Mucosa of descending colon (tissue), 3 donors: ENCODE measurements at regions not wholly inside any gene's neighbourhood (a gene's known extent, or its start where the extent isn't known, plus 50 kb on each side); places are given as distances from the start of the nearest gene placed in this dataset.

ENCODE experiments used
- ATAC-seq: fragments of 200-7000 bp; cut with Tn5 transposase; one replicate; pipeline ENCODE4 v1.9.1; 2020; ENCODE audit warnings: mild to moderate bottlenecking, moderate library complexity
- DNase-seq, 3 donors: peaks; one replicate each; pipeline ENCODE4 v3.0.0-alpha.2; 2020
- H3K36me3 ChIP-seq: fragments of 200-600 bp; one replicate; pipeline ENCODE4 v1.8.0; 2021; ENCODE audit warnings: low read depth, mild to moderate bottlenecking
- H3K4me1 ChIP-seq: fragments of 200-600 bp; one replicate; pipeline ENCODE4 v1.8.0; 2021; ENCODE audit warnings: low read depth, mild to moderate bottlenecking
- H3K4me3 ChIP-seq: fragments of 200-600 bp; one replicate; pipeline ENCODE4 v1.8.0; 2021; ENCODE audit warnings: mild to moderate bottlenecking
- H3K9me3 ChIP-seq: fragments of 200-600 bp; one replicate; pipeline ENCODE4 v1.8.0; 2021; ENCODE audit warnings: mild to moderate bottlenecking
- CTCF ChIP-seq: fragments of 200-600 bp; IDR thresholded peaks from one replicate; pipeline ENCODE4 v1.8.0; 2022; ENCODE audit warnings: antibody characterized with exemption, mild to moderate bottlenecking
- intact Hi-C, 2 donors: fragments of 100-400 bp; cut with DNase I in 1 of 2; cut with micrococcal nuclease in 1 of 2; formaldehyde crosslinking; loops; one replicate each; pipeline versions ENCODE4 v1.11.0 to v1.11.1; 2022; cut with DNase I, micrococcal nuclease
- donor health status: DM: no; HTN: no; CAD: no; lungs with moderate emphysema.
- donor health status: DM: no; HTN: no; CAD: no.
- donor health status: DM: no; HTN: yes; CAD: no.

- ATAC-seq, result peak; percentile 86
- Histone ChIP-seq H3K36me3 (no peaks in the 10 kb centered on the region), H3K4me1 (no peaks in the 10 kb centered on the region), H3K9me3 (no peaks in the 10 kb centered on the region), H3K4me3 (no peak overlapping the region)
- intact Hi-C loops, result no loop called here
- no peak for DNase-seq
- TF ChIP-seq CTCF, result no peak
Observed at GRCh38 chr3:132246212-132246611, 71.0 kb upstream of the ACP3 start.

GRCh38 chr3:132247211-132247610 is 70.0 kb upstream of the ACP3 start:
- DNase-seq (no peak), ATAC-seq (no peak)
- Histone ChIP-seq H3K4me3 (no peak overlapping the region), H3K9me3 (no peaks in the 10 kb centered on the region), H3K4me1 (no peaks in the 10 kb centered on the region), H3K36me3 (no peaks in the 10 kb centered on the region)
- no peak for TF ChIP-seq CTCF
- intact Hi-C loops, result no loop called here

GRCh38 chr3:132248490-132248889 is 68.7 kb upstream of the ACP3 start:
- H3K36me3 ChIP-seq, result no peaks in the 10 kb centered on the region
- no peaks in the 10 kb centered on the region for H3K4me1 ChIP-seq
- TF ChIP-seq CTCF, result no peak
- no peak overlapping the region for H3K4me3 ChIP-seq
- no peak for DNase-seq
- intact Hi-C loops, result no loop called here
- ATAC-seq, result no peak
- H3K9me3 ChIP-seq, result no peaks in the 10 kb centered on the region

- intact Hi-C loops, result loop anchor here (1.0 to 10.0 kb wide), 2 partner anchors 90 to 91 kb away; no protein-coding TSS in a partner anchor
- DNase-seq, result peak in 1 of 3 donors; percentile 59
- no peaks in the 10 kb centered on the region for H3K9me3 ChIP-seq
Observed at GRCh38 chr3:132253262-132253878, 63.8 kb upstream of the ACP3 start.

GRCh38 chr3:132254076-132254755 is 63.0 kb upstream of the ACP3 start:
- Histone ChIP-seq H3K4me1 (no peaks in the 10 kb centered on the region), H3K4me3 (no peak overlapping the region), H3K36me3 (no peaks in the 10 kb centered on the region), H3K9me3 (no peaks in the 10 kb centered on the region)
- ATAC-seq (no peak), DNase-seq (no peak)
- TF ChIP-seq CTCF, result no peak
- intact Hi-C loops, result loop anchor here in 1 of 2 donors (10.0 kb wide), 1 partner anchor 91 kb away; no protein-coding TSS in a partner anchor

More at GRCh38 chr3:132253262-132253878, 63.8 kb upstream of the ACP3 start:
- TF ChIP-seq CTCF, result peak; percentile 41
- peak; percentile 80 for ATAC-seq
- no peaks in the 10 kb centered on the region for H3K4me1 ChIP-seq
- H3K4me3 ChIP-seq, result no peak overlapping the region
- no peaks in the 10 kb centered on the region for H3K36me3 ChIP-seq
